NCI-H2107 (cell line): ENCODE measurements at regions not wholly inside any gene's neighbourhood (a gene's known extent, or its start where the extent isn't known, plus 50 kb on each side); places are given as distances from the start of the nearest gene placed in this dataset.

Experiments used
- DNase-seq: peaks from one replicate; lab custom pipeline; 2025; lab: John Stamatoyannopoulos, UW

DNA sequence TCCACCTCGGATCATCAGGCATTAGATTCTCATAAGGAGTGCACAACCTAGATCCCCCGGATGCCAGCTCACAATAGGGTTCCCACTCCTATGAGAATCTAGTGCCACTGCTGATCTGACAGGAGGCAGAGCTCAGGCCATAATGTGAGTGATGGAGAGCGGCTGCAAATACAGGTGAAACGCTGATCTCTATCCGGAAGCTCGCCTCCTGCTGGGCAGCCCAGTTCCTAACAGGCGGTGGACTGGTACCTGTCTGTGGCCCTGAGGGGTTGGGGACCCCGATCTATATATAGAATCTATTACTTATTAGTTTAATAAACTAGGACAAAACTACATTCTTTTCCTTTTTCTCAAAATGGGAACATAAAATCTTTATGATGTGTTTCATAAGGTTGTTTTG, 741.9 kb downstream of the RFPL4B start:
- no peak for DNase-seq

- no peak for DNase-seq
Observed at GRCh38 chr6:113092795-113093194, 745.7 kb downstream of the RFPL4B start.

GRCh38 chr6:113094779-113095178, 747.6 kb downstream of the RFPL4B start:
- no peak for DNase-seq

DNA sequence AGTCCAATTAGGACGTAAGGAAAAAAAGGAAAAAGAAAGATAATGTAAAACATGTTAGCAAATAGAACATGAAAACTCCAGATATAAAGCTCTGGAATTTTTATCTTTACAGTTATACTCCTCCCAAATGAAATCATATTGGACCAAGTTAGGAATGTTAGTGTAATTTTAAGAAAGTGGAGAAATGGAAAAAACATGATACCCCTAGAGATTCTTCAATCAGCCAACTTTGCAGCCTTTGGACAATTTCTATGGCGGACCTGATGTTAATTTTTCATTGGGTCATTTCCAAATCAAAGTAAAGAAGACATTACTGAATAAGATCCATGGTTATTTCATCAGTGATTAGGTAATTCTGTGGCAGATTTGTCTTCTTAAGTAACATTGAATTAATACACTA, 748.7 kb downstream of the RFPL4B start:
- no peak for DNase-seq

- no peak for DNase-seq
Observed at GRCh38 chr6:113102761-113103160, 754.4 kb upstream of the MARCKS start.

DNA sequence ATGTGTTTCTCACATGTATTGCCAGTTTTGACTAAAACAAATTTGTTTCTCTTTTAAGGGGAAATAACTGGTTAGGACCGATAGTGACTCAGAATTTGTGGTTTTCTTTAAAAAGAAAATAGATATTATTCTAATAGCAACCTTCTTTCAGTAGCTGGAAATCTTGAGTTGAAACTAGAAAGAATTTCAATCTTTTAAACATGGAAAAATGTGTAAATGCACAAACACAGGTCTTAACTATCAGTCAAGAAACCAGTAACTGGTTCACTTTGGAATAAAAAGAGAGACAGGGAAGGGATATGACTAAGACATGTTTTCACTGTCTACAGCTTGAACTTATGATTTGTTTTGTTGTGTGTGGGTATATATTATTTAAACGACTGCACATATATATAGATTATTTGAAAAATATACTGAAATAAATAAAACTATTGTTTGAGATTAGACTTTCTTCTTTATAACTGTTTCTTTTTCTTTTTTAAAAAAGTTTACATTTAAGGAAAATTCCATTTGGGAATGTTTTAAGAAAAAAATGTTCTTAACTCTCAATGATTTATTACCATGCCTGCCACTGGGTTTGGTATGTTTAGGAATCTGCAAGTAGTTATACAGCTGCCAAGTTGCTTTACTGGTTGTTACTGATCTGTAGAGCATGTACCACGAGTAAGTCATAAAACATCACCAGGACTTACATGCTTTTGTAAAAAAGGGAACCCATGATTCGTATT, 753.3 kb upstream of the MARCKS start:
- DNase-seq = no peak

DNA sequence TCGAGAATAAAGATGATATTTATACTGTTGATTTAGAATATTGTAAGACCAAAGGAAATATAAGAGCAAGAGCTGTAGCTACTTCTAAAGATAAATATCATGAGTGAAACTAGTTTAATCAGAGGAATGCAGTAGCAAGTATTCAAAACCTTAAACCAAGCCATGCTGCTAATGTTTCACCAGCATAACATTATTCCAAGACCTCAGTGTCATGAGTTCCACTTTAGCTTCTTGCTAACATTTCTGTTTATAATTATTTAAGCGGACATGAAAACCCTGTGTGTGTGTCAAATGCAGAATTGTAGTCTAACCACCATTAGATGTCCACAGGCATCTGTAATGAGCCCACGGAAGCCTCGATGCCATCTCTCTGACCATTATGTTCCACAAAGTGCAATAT, 752.6 kb upstream of the MARCKS start:
- no peak for DNase-seq

DNA sequence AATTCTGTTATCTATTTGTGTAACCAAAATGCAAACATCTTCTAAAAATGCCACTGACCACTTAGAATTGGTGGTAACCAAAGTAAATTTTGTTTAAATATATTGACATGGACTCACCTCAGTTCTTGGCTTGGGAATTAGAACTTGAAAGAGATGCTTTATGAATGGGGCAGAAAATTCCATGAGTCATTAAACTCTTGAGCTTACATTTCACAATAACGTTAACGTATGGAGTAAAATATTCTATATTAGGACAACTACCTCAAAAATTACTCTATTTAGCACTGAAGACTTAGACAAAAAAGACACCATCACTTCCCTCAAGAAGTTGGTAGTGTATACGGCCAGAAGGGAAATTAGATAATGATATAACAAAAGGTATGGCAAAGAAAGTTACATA, 752.2 kb upstream of the MARCKS start:
- DNase-seq = no peak

- no peak for DNase-seq
Observed at GRCh38 chr6:113110211-113110610, 746.9 kb upstream of the MARCKS start.

DNA sequence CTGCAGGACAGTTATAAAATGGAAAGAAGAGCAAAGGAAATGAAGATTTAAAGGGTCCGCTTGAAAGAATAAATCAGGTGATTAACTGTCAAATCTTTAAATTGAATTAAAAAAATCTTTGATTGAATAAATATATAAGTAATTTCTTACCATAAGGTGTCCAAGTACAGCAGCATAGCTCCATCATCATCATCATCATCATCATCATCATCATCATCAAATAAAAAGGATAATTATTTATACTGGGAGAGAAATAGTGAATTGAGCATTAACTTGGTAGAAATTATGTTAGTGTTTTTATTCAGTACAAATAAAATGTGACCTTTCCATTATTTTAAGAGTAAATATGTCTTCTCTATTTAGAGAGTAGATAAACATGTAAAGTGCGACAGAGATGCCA, 745.6 kb upstream of the MARCKS start:
- DNase-seq = no peak

DNA sequence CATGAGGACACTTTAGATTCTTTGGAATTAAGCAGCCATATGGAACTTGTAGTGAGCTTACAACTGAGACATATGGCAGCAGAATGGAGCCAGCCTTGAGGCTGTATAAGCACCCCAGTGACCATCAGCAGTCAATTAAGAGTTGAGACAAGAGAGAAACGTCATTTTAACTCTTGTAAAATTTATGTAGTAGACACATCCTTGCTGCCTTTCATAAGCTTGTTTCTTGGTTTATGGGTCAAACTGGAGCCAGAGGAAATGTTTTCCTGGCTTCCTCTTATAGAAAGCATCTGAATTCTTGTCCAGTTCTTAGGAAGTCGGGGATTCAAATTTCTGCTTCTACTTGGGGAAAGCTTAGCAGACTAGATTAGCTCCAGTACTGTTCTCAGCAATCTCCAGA, 745.1 kb upstream of the MARCKS start:
- no peak for DNase-seq

- DNase-seq = no peak
Observed at GRCh38 chr6:113115196-113115595, 741.9 kb upstream of the MARCKS start.

GRCh38 chr6:113120224-113120581, 736.9 kb upstream of the MARCKS start:
- DNase-seq = no peak

DNA sequence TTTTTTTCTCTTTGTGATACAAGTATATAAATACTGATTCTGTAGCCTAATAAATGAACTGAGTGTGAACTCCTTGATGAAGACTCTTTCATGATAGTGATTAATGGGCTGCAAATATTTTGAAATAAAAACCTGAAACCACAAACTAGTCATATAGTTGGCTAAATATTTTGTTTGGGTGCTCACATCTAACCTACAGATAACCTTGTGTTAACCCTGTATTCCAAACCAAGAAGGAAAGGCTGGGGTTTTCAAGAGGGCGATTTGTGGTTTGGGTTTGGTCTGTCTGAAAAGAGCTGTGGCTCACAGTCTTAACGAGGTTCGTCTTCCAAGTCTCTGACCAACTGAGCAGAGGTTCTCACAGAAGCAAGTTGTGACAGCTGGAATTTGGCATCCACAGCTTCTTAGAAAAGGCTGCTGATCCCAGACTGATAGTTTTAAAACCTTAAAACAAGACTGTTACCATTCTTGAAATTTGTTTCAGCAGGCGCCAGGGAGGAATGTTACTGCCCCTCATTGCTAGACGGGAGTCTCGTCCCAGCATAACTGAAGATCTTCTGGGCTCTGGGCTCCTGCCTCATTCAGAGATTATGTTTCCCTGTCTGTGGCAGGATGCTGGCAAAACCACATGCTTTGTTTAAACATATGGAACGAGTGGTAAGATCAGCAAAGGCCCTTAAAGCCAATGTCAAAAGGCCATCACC, 736.4 kb upstream of the MARCKS start:
- no peak for DNase-seq

DNA sequence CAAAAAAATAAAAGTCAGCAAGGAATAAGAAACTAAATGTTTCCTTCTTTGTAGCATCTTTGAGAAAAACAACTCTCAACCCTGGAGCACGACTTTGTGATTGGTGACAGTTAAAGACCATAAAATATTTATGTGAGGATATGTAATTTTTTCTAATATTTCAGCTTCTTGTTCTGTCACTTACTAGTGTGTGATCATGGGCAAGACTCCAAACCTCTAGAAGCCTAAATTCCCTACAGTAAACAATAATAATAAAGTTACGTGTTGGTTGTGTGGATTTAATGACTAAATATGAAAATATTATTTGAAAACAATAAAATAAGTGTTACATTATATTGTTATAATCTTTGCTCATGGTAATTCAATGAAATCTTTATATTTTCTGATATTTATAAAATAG, 735.6 kb upstream of the MARCKS start:
- no peak for DNase-seq

GRCh38 chr6:113122060-113122459, 735.1 kb upstream of the MARCKS start:
- no peak for DNase-seq

- no peak for DNase-seq
Observed at GRCh38 chr6:113125626-113126025, 731.5 kb upstream of the MARCKS start.

- DNase-seq = no peak
Observed at GRCh38 chr6:113127786-113128419, 729.2 kb upstream of the MARCKS start.

- DNase-seq = no peak
Observed at GRCh38 chr6:113128661-113129060, 728.5 kb upstream of the MARCKS start.

DNA sequence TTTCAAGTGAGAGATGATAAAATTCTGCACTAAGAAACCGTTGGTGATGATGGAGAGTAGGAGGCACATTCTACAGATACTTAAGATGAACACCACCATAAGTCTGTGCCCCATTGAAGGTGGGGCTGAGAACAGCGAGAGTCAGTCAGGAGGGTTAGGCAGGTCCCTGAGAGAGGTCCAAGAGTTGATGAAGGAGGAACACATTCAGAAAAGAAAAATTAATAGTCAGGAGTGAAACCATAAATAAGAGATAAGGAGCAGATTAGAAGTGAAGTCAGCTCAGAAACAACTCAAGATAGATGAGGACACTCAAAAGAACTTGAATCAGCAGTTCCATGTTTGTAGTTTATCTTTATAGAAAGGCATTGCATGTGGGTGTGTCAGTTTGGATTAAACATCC, 727.2 kb upstream of the MARCKS start:
- DNase-seq = no peak

- DNase-seq = no peak
Observed at GRCh38 chr6:113137426-113137825, 719.7 kb upstream of the MARCKS start.

GRCh38 chr6:113140721-113141120, 716.4 kb upstream of the MARCKS start:
- no peak for DNase-seq

DNA sequence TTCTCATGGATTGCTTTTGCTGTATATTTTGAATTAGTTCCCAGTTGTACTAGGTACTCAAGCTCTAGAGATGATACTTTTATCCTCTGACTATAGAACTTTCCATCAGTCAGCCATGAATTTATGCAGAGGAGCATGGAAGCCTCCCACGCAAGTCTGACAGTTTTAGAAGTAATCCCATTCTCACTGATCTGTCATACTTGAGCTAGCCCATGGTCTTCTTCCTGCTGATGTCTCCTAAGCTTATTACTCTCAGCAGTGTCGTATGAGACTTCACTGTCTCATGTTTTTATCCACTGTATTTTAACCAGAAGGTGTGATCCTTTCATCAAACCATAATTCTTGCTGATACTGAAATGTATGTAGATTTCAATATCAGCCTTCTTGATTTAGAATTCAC, 715.2 kb upstream of the MARCKS start:
- no peak for DNase-seq
